Activated naive CD8-positive, alpha-beta T cell treated with anti-CD3 and anti-CD28 coated beads, Interleukin-2, amount 50 U/mL, for 16 hours (primary cell): ENCODE measurements at regions not wholly inside any gene's neighbourhood (a gene's known extent, or its start where the extent isn't known, plus 50 kb on each side); places are given as distances from the start of the nearest gene placed in this dataset.
A peak's percentile ranks its signal among the peaks of the same experiment; 100 is the strongest.

ENCODE experiments used
- DNase-seq: peaks from one replicate; pipeline ENCODE4 v3.0.0-alpha.2; 2020; ENCODE audit warnings: low read depth, low spot score

DNA sequence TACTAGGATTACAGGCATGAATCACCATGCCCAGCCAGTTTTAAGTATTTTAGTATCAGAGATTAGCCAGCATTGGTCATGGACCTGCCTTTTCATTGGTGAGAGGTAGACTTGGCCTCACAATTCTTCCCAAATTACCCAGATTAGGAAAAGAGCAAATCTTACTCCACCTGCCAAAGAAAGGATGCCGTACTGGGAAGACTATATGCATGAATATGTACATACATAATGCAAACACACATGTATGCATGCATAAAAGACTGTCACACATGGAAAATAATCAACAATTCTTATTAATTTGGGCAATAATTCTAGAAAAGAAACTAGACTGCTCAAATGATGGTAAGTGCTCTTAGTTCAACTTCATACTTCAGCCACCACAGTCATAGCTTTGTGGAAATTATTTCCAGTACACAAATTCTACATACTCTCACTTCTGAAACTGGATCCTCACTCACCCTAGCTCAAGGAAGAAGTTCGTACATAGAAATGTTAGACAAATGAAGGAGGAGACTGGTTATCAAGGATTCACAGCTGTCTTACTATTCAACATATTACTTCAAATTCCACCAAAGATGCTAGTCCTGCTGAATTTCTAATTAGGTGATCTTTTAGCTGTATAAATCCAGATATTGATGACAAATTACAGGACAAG is 73.7 kb downstream of the MINAR2 start:
- no peak for DNase-seq

DNA sequence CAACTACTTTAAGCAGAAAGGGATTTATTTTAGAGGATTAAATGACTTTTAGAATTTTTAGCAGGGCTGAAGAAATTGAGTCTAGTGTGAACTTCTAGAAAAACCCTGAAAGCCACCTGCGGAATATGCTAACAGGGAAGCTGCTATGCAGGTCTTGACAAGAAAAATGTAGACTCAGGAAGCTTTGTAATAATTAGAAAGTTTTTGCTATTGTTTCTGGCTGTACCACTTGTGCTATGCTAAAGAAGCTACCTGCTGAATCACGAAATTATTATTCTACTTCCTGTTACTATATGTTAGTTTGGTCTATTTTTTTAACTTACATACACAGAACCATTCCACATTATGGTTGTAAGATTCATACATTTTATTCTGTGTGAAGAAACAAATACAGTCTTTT is 74.0 kb upstream of the CHSY3 start:
- DNase-seq = no peak

GRCh38 chr5:129836321-129836720 is 67.9 kb upstream of the CHSY3 start:
- no peak for DNase-seq

DNA sequence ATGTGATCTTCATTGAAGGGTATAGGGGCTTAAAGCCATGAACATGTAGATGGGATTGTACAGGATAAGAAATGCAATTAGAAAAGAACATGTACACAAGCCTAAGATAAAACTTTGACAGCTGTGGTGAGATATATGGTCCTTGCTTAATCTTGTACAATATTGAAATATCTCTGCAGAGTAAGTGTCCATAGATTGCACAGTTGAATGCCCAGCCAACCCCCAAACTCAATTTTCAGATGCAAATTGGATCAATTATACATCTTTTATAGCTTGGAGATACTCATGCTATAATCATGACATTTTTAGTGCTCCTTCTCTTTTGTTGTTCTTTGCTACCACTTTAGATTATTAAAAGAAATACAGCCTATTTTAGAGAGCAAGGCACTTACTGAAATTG is 59.5 kb upstream of the CHSY3 start:
- DNase-seq = no peak

GRCh38 chr5:129852747-129853352 is 51.4 kb upstream of the CHSY3 start:
- peak; percentile 46 for DNase-seq

DNA sequence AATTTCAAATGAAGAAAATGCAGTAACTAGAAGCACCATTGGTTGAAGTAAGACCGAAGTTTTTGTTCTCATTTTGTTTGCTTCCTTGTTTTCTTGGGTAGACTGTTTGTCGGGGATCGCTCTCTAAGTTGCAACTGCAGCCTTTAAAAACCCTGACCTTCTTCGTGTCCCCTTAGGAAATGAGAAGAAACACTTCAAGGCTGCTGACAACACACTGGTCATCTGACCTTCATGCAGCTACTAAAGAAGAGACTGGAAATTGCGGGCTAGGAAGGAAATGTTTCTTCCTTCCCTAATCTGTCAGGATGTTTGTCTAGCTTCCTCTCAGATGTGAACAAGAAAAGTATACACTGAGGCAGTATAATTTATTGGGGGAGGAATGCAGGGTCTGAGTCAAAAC is 50.7 kb upstream of the CHSY3 start:
- DNase-seq = no peak
